Liver (tissue), 3 donors: ENCODE measurements at regions not wholly inside any gene's neighbourhood (a gene's known extent, or its start where the extent isn't known, plus 50 kb on each side); places are given as distances from the start of the nearest gene placed in this dataset.

ENCODE experiments used
- ATF3 ChIP-seq: IDR thresholded peaks from 2 replicates; pipeline ENCODE4 v1.6.1; 2016; ENCODE audit warnings: antibody characterized with exemption
- CTCF ChIP-seq: fragments of 150-350 bp; IDR thresholded peaks from 2 replicates; pipeline ENCODE4 v1.5.1; 2017; ENCODE audit warnings: improper control_type of control experiment, low read depth, low read length; ENCODE audit not compliant: missing input control
- GABPA ChIP-seq, 2 donors: IDR thresholded peaks in 1 of 2; conservative IDR thresholded peaks in 1 of 2; 2 replicates each; pipeline ENCODE4 v1.6.1; 2016; ENCODE audit warnings: antibody characterized with exemption in 2 of 2, mild to moderate bottlenecking in 1 of 2, moderate library complexity in 1 of 2
- HNF4G ChIP-seq: IDR thresholded peaks from 2 replicates; pipeline ENCODE4 v1.6.1; 2016; ENCODE audit warnings: antibody characterized with exemption
- MAX ChIP-seq: IDR thresholded peaks from 2 replicates; pipeline ENCODE4 v1.6.1; 2016; ENCODE audit warnings: antibody characterized with exemption
- RAD21 ChIP-seq, 2 donors: IDR thresholded peaks; 2 replicates each; pipeline ENCODE4 v1.6.1; 2016; ENCODE audit warnings: antibody characterized with exemption in 2 of 2, mild to moderate bottlenecking in 2 of 2
- REST ChIP-seq: IDR thresholded peaks from 2 replicates; pipeline ENCODE4 v1.6.1; 2016; ENCODE audit warnings: antibody characterized with exemption, mild to moderate bottlenecking
- SP1 ChIP-seq: IDR thresholded peaks from 2 replicates; pipeline ENCODE4 v1.6.1; 2018; ENCODE audit warnings: antibody characterized with exemption, mild to moderate bottlenecking
- TAF1 ChIP-seq: conservative IDR thresholded peaks from 2 replicates; pipeline ENCODE4 v1.6.1; 2016; ENCODE audit warnings: antibody characterized with exemption, mild to moderate bottlenecking
- YY1 ChIP-seq: IDR thresholded peaks from 2 replicates; pipeline ENCODE4 v1.6.1; 2016; ENCODE audit warnings: antibody characterized with exemption, mild to moderate bottlenecking
- ZBTB33 ChIP-seq: IDR thresholded peaks from 2 replicates; pipeline ENCODE4 v1.6.1; 2016; ENCODE audit warnings: antibody characterized with exemption
- donor health status: healthy.
- donor health status: healthy.

GRCh38 chr7:115734641-115735040, 295.9 kb downstream of the TFEC start:
- TF ChIP-seq MAX (no peak), RAD21 (IDR thresholded peaks at IDR 0.05) (no peak), CTCF (no peak), YY1 (no peak), GABPA (IDR thresholded peaks at IDR 0.05 in 1 of 2, conservative IDR thresholded peaks at IDR 0.05 in 1 of 2) (no peak), TAF1 (no peak), ZBTB33 (no peak), REST (no peak), SP1 (no peak), ATF3 (no peak), HNF4G (no peak)
